HCT116 (cell line): ENCODE measurements at regions not wholly inside any gene's neighbourhood (a gene's known extent, or its start where the extent isn't known, plus 50 kb on each side); places are given as distances from the start of the nearest gene placed in this dataset.

Experiments
- ATAC-seq: fragments of 200-7000 bp; cut with Tn5 transposase; 2 replicates; pipeline ENCODE4 v1.9.1; 2020; ENCODE audit warnings: mild to moderate bottlenecking, moderate library complexity
- BruUV-seq: library from RNA; stranded (reverse); fragments of 400-500 nt; replicated peaks from 2 replicates; lab custom pipeline; 2021; lab: Mats Ljungman, UMichigan
- CTCF ChIA-PET: fragments of 300-600 bp; sonication (Branson Sonifier 250); formaldehyde crosslinking; loops from one replicate; lab custom pipeline; 2021; ENCODE audit warnings: antibody characterized with exemption; lab: Charles Lee
- POLR2A ChIA-PET: fragments of 300-600, 350-600 bp; sonication (Branson Sonifier 250); formaldehyde crosslinking; loops from one replicate; lab custom pipeline; 2021; ENCODE audit warnings: antibody characterized with exemption; lab: Charles Lee
- RAD21 ChIA-PET, 2 experiments: fragments of 300-600 bp; sonication (Branson Sonifier 250); formaldehyde crosslinking; loops; one replicate each; lab custom pipeline; 2023; ENCODE audit warnings: low total read pairs in 2 of 2; ENCODE audit not compliant: uncharacterized antibody in 2 of 2, unreplicated experiment in 2 of 2, low non-redundant PET in 1 of 2; lab: Charles Lee
- DNase-seq: peaks from one replicate; pipeline ENCODE4 v3.0.0-alpha.2; 2010; ENCODE audit warnings: low read depth, low spot score
- H2AFZ ChIP-seq: fragments of 200-600 bp; shearing (Covaris generic), sonication (generic); 2 replicates; pipeline ENCODE4 v1.6.1; 2017; ENCODE audit warnings: low read depth, mixed run types, mixed read lengths, antibody characterized with exemption, low read length; ENCODE audit not compliant: poor library complexity, severe bottlenecking
- H3K27ac ChIP-seq: 2 replicates; pipeline ENCODE4 v1.5.1; 2012; ENCODE audit warnings: low read depth, low read length
- H3K27me3 ChIP-seq: fragments of 200-600 bp; sonication (generic); 2 replicates; pipeline ENCODE4 v1.6.1; 2016; ENCODE audit warnings: mixed run types, low read length, mixed read lengths; ENCODE audit not compliant: insufficient read depth
- H3K36me3 ChIP-seq, 2 experiments: fragments of 200-500 bp in 1 of 2; fragments of 200-600 bp in 1 of 2; sonication (Bioruptor generic) in 1 of 2; sonication (generic) in 1 of 2; 2 replicates each; pipeline versions ENCODE4 v1.5.1 to v1.6.1; 2014 to 2016; ENCODE audit warnings: low read length in 2 of 2, inconsistent platforms in 1 of 2, mixed read lengths in 1 of 2, mixed run types in 1 of 2; ENCODE audit not compliant: insufficient read depth in 2 of 2, control insufficient read depth in 1 of 2
- H3K4me1 ChIP-seq, 2 experiments: fragments of 200-600 bp in 1 of 2; sonication (generic) in 1 of 2; 2 replicates each; pipeline versions ENCODE4 v1.5.1 to v1.6.1; 2012 to 2017; ENCODE audit warnings: low read length in 2 of 2, inconsistent platforms in 1 of 2, mild to moderate bottlenecking in 1 of 2, mixed read lengths in 1 of 2, mixed run types in 1 of 2, moderate library complexity in 1 of 2; ENCODE audit not compliant: insufficient read depth in 2 of 2, control insufficient read depth in 1 of 2
- H3K4me2 ChIP-seq: fragments of 200-600 bp; sonication (generic); 2 replicates; pipeline ENCODE4 v1.6.1; 2017; ENCODE audit warnings: mixed run types, low read length, mixed read lengths
- H3K4me3 ChIP-seq, 2 experiments: fragments of 200-600 bp in 1 of 2; sonication (generic) in 1 of 2; replicated peaks in 1 of 2; 2 replicates each; pipeline ENCODE4 v1.5.1; 2011 to 2016; ENCODE audit warnings: low read length in 2 of 2, control low read depth in 1 of 2, low read depth in 1 of 2, mild to moderate bottlenecking in 1 of 2, mixed read lengths in 1 of 2, mixed run types in 1 of 2
- H3K79me2 ChIP-seq: fragments of 200-600 bp; sonication (generic); 2 replicates; pipeline ENCODE4 v1.6.1; 2017; ENCODE audit warnings: mild to moderate bottlenecking, mixed run types, low read length, moderate library complexity, mixed read lengths; ENCODE audit not compliant: insufficient read depth
- H3K9ac ChIP-seq: fragments of 200-600 bp; sonication (generic); 2 replicates; pipeline ENCODE4 v1.6.1; 2016; ENCODE audit warnings: low read length, mixed read lengths
- H3K9me2 ChIP-seq: fragments of 200-600 bp; sonication (generic), shearing (Covaris generic); 2 replicates; pipeline ENCODE4 v1.6.1; 2017; ENCODE audit warnings: mixed run types, mild to moderate bottlenecking, moderate library complexity; ENCODE audit not compliant: insufficient read depth
- H3K9me3 ChIP-seq, 2 experiments: fragments of 200-500 bp in 1 of 2; fragments of 200-600 bp in 1 of 2; sonication (Bioruptor generic) in 1 of 2; sonication (generic) in 1 of 2; 2 replicates each; pipeline ENCODE4 v1.6.1; 2014 to 2017; ENCODE audit warnings: low read length in 2 of 2, mixed read lengths in 2 of 2, inconsistent platforms in 1 of 2, low read depth in 1 of 2, mild to moderate bottlenecking in 1 of 2, mixed run types in 1 of 2, moderate library complexity in 1 of 2; ENCODE audit not compliant: control insufficient read depth in 1 of 2, insufficient read depth in 1 of 2
- H4K20me1 ChIP-seq: fragments of 200-600 bp; sonication (generic), shearing (Covaris generic); 2 replicates; pipeline ENCODE4 v1.6.1; 2017; ENCODE audit warnings: mixed run types, mild to moderate bottlenecking, moderate library complexity; ENCODE audit not compliant: insufficient read depth
- CEBPB ChIP-seq: IDR thresholded peaks from 2 replicates; pipeline ENCODE4 v1.6.1; 2012; ENCODE audit warnings: low read depth
- EGR1 ChIP-seq: IDR thresholded peaks from 2 replicates; pipeline ENCODE4 v1.6.1; 2012; ENCODE audit warnings: low read depth
- ELF1 ChIP-seq: IDR thresholded peaks from 2 replicates; pipeline ENCODE4 v1.6.1; 2012; ENCODE audit warnings: low read depth, borderline replicate concordance
- EZH2 ChIP-seq: fragments of 200-600 bp; sonication (generic); IDR thresholded peaks from 2 replicates; pipeline ENCODE4 v1.6.1; 2017; ENCODE audit warnings: antibody characterized with exemption, mixed run types
- EZH2phosphoT487 ChIP-seq: fragments of 200-600 bp; IDR thresholded peaks from 2 replicates; pipeline ENCODE4 v1.6.1; 2018; ENCODE audit warnings: antibody characterized with exemption, borderline replicate concordance
- FOSL1 ChIP-seq: IDR thresholded peaks from 2 replicates; pipeline ENCODE4 v1.6.1; 2012; ENCODE audit warnings: low read depth
- JUND ChIP-seq: IDR thresholded peaks from 2 replicates; pipeline ENCODE4 v1.6.1; 2012
- POLR2A ChIP-seq: IDR thresholded peaks from 2 replicates; pipeline ENCODE4 v1.7.0; 2011; ENCODE audit warnings: borderline replicate concordance; ENCODE audit not compliant: insufficient read depth, insufficient read length; ENCODE audit errors: extremely low read depth
- POLR2AphosphoS5 ChIP-seq: IDR thresholded peaks from 2 replicates; pipeline ENCODE4 v1.6.1; 2011; ENCODE audit warnings: mild to moderate bottlenecking, low read depth, low read length, moderate library complexity
- RAD21 ChIP-seq: IDR thresholded peaks from 2 replicates; pipeline ENCODE4 v1.6.1; 2012; ENCODE audit warnings: low read depth, mild to moderate bottlenecking
- SIN3A ChIP-seq: IDR thresholded peaks from 2 replicates; pipeline ENCODE4 v1.6.1; 2012; ENCODE audit warnings: low read depth
- SP1 ChIP-seq: IDR thresholded peaks from 2 replicates; pipeline ENCODE4 v1.6.1; 2012; ENCODE audit warnings: low read depth
- SRF ChIP-seq: IDR thresholded peaks from 2 replicates; pipeline ENCODE4 v1.6.1; 2012; ENCODE audit warnings: low read depth
- TCF7L2 ChIP-seq: IDR thresholded peaks from 2 replicates; pipeline ENCODE4 v1.7.0; 2011; ENCODE audit warnings: borderline replicate concordance, inconsistent platforms; ENCODE audit not compliant: insufficient read depth, insufficient read length; ENCODE audit errors: extremely low read depth
- YY1 ChIP-seq: IDR thresholded peaks from 2 replicates; pipeline ENCODE4 v1.6.1; 2011; ENCODE audit warnings: low read length, low read depth, moderate library complexity, mild to moderate bottlenecking; ENCODE audit not compliant: insufficient replicate concordance; ENCODE audit errors: extremely low read depth
- ZFX ChIP-seq: fragments of 450-650 bp; IDR thresholded peaks from 2 replicates; pipeline ENCODE4 v1.6.1; 2017
- ZNF274 ChIP-seq: fragments of 200-500 bp; sonication (Bioruptor generic); IDR thresholded peaks from 2 replicates; pipeline ENCODE4 v1.6.1; 2014; ENCODE audit warnings: mild to moderate bottlenecking, low read depth, low read length, inconsistent platforms
- intact Hi-C: fragments of 100-400 bp; cut with micrococcal nuclease; formaldehyde crosslinking; loops from 2 replicates; pipeline ENCODE4 v1.10.0; 2022
- TF ChIP-seq, protein P1 (sequence below): IDR thresholded peaks from 2 replicates; pipeline ENCODE4 v1.6.1; 2011; ENCODE audit warnings: mild to moderate bottlenecking, low read length, moderate library complexity; ENCODE audit not compliant: insufficient replicate concordance; ENCODE audit errors: extremely low read depth
- TF ChIP-seq, protein P2 (sequence below), 3 experiments: fragments of 200-600 bp in 1 of 3; sonication (generic) in 1 of 3; IDR thresholded peaks in 2 of 3; conservative IDR thresholded peaks in 1 of 3; 2 replicates each; pipeline ENCODE4 v1.5.1; 2012 to 2017; ENCODE audit warnings: low read depth in 2 of 3, low read length in 2 of 3, antibody characterized with exemption in 1 of 3, borderline replicate concordance in 1 of 3, control low read depth in 1 of 3, mild to moderate bottlenecking in 1 of 3, mixed read lengths in 1 of 3, mixed run types in 1 of 3, moderate library complexity in 1 of 3; ENCODE audit not compliant: insufficient read depth in 1 of 3
- TF ChIP-seq, protein P3 (sequence below): IDR thresholded peaks from 2 replicates; pipeline ENCODE4 v1.6.1; 2012

DNA sequence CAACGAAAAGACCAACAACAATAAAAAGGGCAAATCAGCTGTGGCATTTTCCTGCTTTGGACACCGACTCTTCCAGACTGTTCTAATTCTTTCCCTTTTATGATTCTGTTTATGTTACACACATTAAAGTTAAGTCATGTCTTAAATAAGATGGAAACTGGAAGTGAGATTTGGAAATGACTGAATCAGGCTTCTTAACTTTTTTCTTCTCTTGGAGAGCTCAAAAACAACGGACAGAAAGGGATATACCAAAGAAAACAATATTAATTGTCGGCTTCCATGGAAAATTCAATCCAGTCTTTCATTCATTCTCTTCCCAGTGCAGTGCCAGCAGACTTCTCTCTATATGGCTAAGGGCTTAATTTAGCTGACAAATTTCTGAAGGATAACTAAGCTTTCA, 214.9 kb upstream of the DDHD1 start:
- H3K9me3 ChIP-seq: no peaks in the 10 kb centered on the region
- no peaks in the 10 kb centered on the region for H3K36me3 ChIP-seq
- no peaks in the 10 kb centered on the region for H3K79me2 ChIP-seq
- peaks cover 14 to 18% of the 10 kb centered on the region in 2 experiments for H3K4me1 ChIP-seq
- no peak overlapping the region for H3K4me3 ChIP-seq
- H3K27me3 ChIP-seq: no peaks in the 10 kb centered on the region
- ChIA-PET RAD21 (no interaction called here), CTCF (no interaction called here), POLR2A (no interaction called here)
- H3K9me2 ChIP-seq: no peaks in the 10 kb centered on the region
- DNase-seq (no peak), ATAC-seq (no peak)
- TF ChIP-seq EZH2 (no peak), TCF7L2 (no peak), SP1 (no peak), POLR2A (no peak), FOSL1 (no peak), POLR2AphosphoS5 (no peak), ZFX (no peak), SIN3A (no peak), ZNF274 (no peak), CEBPB (no peak), ELF1 (no peak), RAD21 (no peak), SRF (no peak), JUND (no peak), EGR1 (no peak), EZH2phosphoT487 (no peak), YY1 (no peak)
- TF ChIP-seq, protein P1, sequence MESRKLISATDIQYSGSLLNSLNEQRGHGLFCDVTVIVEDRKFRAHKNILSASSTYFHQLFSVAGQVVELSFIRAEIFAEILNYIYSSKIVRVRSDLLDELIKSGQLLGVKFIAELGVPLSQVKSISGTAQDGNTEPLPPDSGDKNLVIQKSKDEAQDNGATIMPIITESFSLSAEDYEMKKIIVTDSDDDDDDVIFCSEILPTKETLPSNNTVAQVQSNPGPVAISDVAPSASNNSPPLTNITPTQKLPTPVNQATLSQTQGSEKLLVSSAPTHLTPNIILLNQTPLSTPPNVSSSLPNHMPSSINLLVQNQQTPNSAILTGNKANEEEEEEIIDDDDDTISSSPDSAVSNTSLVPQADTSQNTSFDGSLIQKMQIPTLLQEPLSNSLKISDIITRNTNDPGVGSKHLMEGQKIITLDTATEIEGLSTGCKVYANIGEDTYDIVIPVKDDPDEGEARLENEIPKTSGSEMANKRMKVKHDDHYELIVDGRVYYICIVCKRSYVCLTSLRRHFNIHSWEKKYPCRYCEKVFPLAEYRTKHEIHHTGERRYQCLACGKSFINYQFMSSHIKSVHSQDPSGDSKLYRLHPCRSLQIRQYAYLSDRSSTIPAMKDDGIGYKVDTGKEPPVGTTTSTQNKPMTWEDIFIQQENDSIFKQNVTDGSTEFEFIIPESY: no peak
- TF ChIP-seq, protein P2, sequence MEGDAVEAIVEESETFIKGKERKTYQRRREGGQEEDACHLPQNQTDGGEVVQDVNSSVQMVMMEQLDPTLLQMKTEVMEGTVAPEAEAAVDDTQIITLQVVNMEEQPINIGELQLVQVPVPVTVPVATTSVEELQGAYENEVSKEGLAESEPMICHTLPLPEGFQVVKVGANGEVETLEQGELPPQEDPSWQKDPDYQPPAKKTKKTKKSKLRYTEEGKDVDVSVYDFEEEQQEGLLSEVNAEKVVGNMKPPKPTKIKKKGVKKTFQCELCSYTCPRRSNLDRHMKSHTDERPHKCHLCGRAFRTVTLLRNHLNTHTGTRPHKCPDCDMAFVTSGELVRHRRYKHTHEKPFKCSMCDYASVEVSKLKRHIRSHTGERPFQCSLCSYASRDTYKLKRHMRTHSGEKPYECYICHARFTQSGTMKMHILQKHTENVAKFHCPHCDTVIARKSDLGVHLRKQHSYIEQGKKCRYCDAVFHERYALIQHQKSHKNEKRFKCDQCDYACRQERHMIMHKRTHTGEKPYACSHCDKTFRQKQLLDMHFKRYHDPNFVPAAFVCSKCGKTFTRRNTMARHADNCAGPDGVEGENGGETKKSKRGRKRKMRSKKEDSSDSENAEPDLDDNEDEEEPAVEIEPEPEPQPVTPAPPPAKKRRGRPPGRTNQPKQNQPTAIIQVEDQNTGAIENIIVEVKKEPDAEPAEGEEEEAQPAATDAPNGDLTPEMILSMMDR (IDR thresholded peaks at IDR 0.05 in 2 of 3, conservative IDR thresholded peaks at IDR 0.05 in 1 of 3; ENCODE audit: borderline replicate concordance in 1 of 3, insufficient read depth in 1 of 3, low read depth in 2 of 3, low read length in 2 of 3): no peak
- TF ChIP-seq, protein P3, sequence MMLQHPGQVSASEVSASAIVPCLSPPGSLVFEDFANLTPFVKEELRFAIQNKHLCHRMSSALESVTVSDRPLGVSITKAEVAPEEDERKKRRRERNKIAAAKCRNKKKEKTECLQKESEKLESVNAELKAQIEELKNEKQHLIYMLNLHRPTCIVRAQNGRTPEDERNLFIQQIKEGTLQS: no peak
- H3K9ac ChIP-seq: no peak overlapping the region
- H3K4me2 ChIP-seq: peak overlapping the region; percentile 55
- H4K20me1 ChIP-seq: no peaks in the 10 kb centered on the region
- H2AFZ ChIP-seq: no peak overlapping the region
- no TSS peak for BruUV-seq
- no peak overlapping the region; the same call in 1 of the 2 replicates for H3K27ac ChIP-seq
- intact Hi-C loops: no loop called here
